CD14-positive monocyte (primary cell): ENCODE measurements at regions not wholly inside any gene's neighbourhood (a gene's known extent, or its start where the extent isn't known, plus 50 kb on each side); places are given as distances from the start of the nearest gene placed in this dataset.
"Not testable (repeated sequence)": the region's sequence is repeated elsewhere in the genome, so short reads cannot be mapped to it uniquely, and the experiment has no call there.

Experiments used
- DNase-seq, 3 donors: peaks; one replicate each; pipeline ENCODE4 v3.0.0-alpha.2; 2011 to 2022
- H2AFZ ChIP-seq: 2 replicates; pipeline ENCODE4 v1.6.0; 2012; ENCODE audit warnings: mild to moderate bottlenecking, low read depth, low read length, inconsistent platforms; ENCODE audit not compliant: insufficient read depth, poor library complexity, severe bottlenecking
- H3K27ac ChIP-seq, 2 donors: 1 replicate in 1 of 2; 2 replicates in 1 of 2; pipeline ENCODE4 v1.5.1; 2012 to 2013; ENCODE audit warnings: low read length in 2 of 2, control low read depth in 1 of 2, inconsistent platforms in 1 of 2, low read depth in 1 of 2, mild to moderate bottlenecking in 1 of 2
- H3K27me3 ChIP-seq, 2 donors: one replicate each; pipeline versions ENCODE4 v1.6.0 to v1.6.1; 2011 to 2013; ENCODE audit warnings: low read length in 2 of 2; ENCODE audit not compliant: control insufficient read depth in 2 of 2, insufficient read depth in 2 of 2
- H3K36me3 ChIP-seq, 2 donors: replicated peaks in 1 of 2; 1 replicate in 1 of 2; 2 replicates in 1 of 2; pipeline versions ENCODE4 v1.5.1 to v1.6.1; 2012 to 2013; ENCODE audit warnings: low read length in 2 of 2, control low read depth in 1 of 2, inconsistent platforms in 1 of 2, mild to moderate bottlenecking in 1 of 2; ENCODE audit not compliant: insufficient read depth in 2 of 2, control insufficient read depth in 1 of 2
- H3K4me1 ChIP-seq, 2 donors: 1 replicate in 1 of 2; 2 replicates in 1 of 2; pipeline versions ENCODE4 v1.5.1 to v1.6.1; 2012 to 2013; ENCODE audit warnings: low read length in 2 of 2, control low read depth in 1 of 2, inconsistent platforms in 1 of 2, mild to moderate bottlenecking in 1 of 2, moderate library complexity in 1 of 2; ENCODE audit not compliant: insufficient read depth in 2 of 2, control insufficient read depth in 1 of 2
- H3K4me2 ChIP-seq: replicated peaks from 2 replicates; pipeline ENCODE3; 2012; ENCODE audit warnings: low read length, moderate library complexity, mild to moderate bottlenecking; ENCODE audit not compliant: poor library complexity, severe bottlenecking; ENCODE audit errors: extremely low read depth
- H3K4me3 ChIP-seq, 3 experiments: fragments of 200-600 bp in 1 of 3; sonication (generic) in 1 of 3; replicated peaks in 1 of 3; 1 replicate in 2 of 3; 2 replicates in 1 of 3; pipeline ENCODE4 v1.5.1; 2011 to 2013; ENCODE audit warnings: low read length in 3 of 3, mild to moderate bottlenecking in 3 of 3, control low read depth in 2 of 3, low read depth in 2 of 3, inconsistent platforms in 1 of 3, moderate library complexity in 1 of 3
- H3K79me2 ChIP-seq: 2 replicates; pipeline ENCODE4 v1.6.0; 2012; ENCODE audit warnings: mild to moderate bottlenecking, control low read depth, inconsistent platforms, low read length, moderate library complexity; ENCODE audit not compliant: insufficient read depth
- H3K9ac ChIP-seq: 2 replicates; pipeline ENCODE4 v1.6.0; 2017; ENCODE audit warnings: low read length, mild to moderate bottlenecking; ENCODE audit not compliant: insufficient read depth, poor library complexity, severe bottlenecking
- H3K9me3 ChIP-seq, 2 donors: replicated peaks in 1 of 2; 1 replicate in 1 of 2; 2 replicates in 1 of 2; pipeline versions ENCODE4 v1.5.1 to v1.6.1; 2012 to 2013; ENCODE audit warnings: low read length in 2 of 2, control low read depth in 1 of 2; ENCODE audit not compliant: control insufficient read depth in 1 of 2, insufficient read depth in 1 of 2
- H4K20me1 ChIP-seq: 2 replicates; pipeline ENCODE4 v1.6.0; 2012; ENCODE audit warnings: mild to moderate bottlenecking, low read length, control low read depth, moderate library complexity; ENCODE audit not compliant: insufficient read depth
- H3K27ac Mint-ChIP-seq, 7 donors: one replicate each; pipeline ENCODE4 v1.8.0; 2020; ENCODE audit warnings: mild to moderate bottlenecking in 7 of 7, mixed read lengths in 7 of 7, moderate library complexity in 6 of 7, inconsistent platforms in 2 of 7
- H3K27me3 Mint-ChIP-seq, 3 donors: one replicate each; pipeline ENCODE4 v1.8.0; 2021 to 2022; ENCODE audit warnings: low read depth in 3 of 3, mild to moderate bottlenecking in 3 of 3, mixed read lengths in 3 of 3, moderate library complexity in 3 of 3, inconsistent platforms in 1 of 3
- H3K36me3 Mint-ChIP-seq, 2 donors: one replicate each; pipeline ENCODE4 v1.8.0; 2020; ENCODE audit warnings: mixed read lengths in 2 of 2, inconsistent platforms in 1 of 2, mild to moderate bottlenecking in 1 of 2
- H3K4me1 Mint-ChIP-seq: one replicate; pipeline ENCODE4 v1.8.0; 2020; ENCODE audit warnings: mild to moderate bottlenecking, mixed read lengths
- H3K4me3 Mint-ChIP-seq, 2 donors: one replicate each; pipeline ENCODE4 v1.8.0; 2020; ENCODE audit warnings: mild to moderate bottlenecking in 2 of 2, mixed read lengths in 2 of 2, moderate library complexity in 1 of 2
- H3K9me3 Mint-ChIP-seq, 7 donors: one replicate each; pipeline ENCODE4 v1.8.0; 2020 to 2022; ENCODE audit warnings: mixed read lengths in 7 of 7, mild to moderate bottlenecking in 6 of 7, moderate library complexity in 6 of 7, inconsistent platforms in 2 of 7
- CTCF ChIP-seq: fragments of 200-600 bp; IDR thresholded peaks from one replicate; pipeline ENCODE4 v1.8.0; 2022; ENCODE audit warnings: antibody characterized with exemption, mild to moderate bottlenecking
- WGBS: methylation state at CpG from one replicate; pipeline ENCODE4 v1.1.5; 2013; ENCODE audit warnings: missing lambda C conversion rate; ENCODE audit not compliant: insufficient coverage; 5-methylcytosine and 5-hydroxymethylcytosine counted together
- intact Hi-C, 2 donors: fragments of 100-400 bp; cut with micrococcal nuclease; formaldehyde crosslinking; loops; one replicate each; pipeline versions ENCODE4 v1.15.0 to v1.15.1; 2023

GRCh38 chr1:245062741-245063305 is 92.0 kb upstream of the KIF26B start:
- H3K36me3 ChIP-seq: peaks cover 6 to 18% of the 10 kb centered on the region in 2 donors
- 83% methylated on average over 1 of the region's 5 CpGs for WGBS
- Mint-ChIP-seq H3K4me3 (no peak overlapping the region), H3K9me3 (peaks cover 0 to 2% (median 0%) of the 10 kb centered on the region in 7 donors), H3K27ac (peak overlapping the region in 3 of 7 donors; percentile 3 to 66 (median 28)), H3K27me3 (peaks cover 0 to 2% (median 1%) of the 10 kb centered on the region in 3 donors), H3K36me3 (peaks cover 36 to 60% of the 10 kb centered on the region in 2 donors), H3K4me1 (peaks cover 4% of the 10 kb centered on the region)
- no peak for TF ChIP-seq CTCF
- H3K4me2 ChIP-seq: no peak overlapping the region
- no peak overlapping the region for H3K9ac ChIP-seq
- H3K79me2 ChIP-seq: no peaks in the 10 kb centered on the region
- no peaks in the 10 kb centered on the region for H3K27me3 ChIP-seq
- intact Hi-C loops: no loop called here
- H3K4me1 ChIP-seq: peaks cover under 1 to 2% of the 10 kb centered on the region in 2 donors
- H4K20me1 ChIP-seq: no peaks in the 10 kb centered on the region
- H2AFZ ChIP-seq: no peak overlapping the region
- H3K4me3 ChIP-seq: no peak overlapping the region
- no peaks in the 10 kb centered on the region for H3K9me3 ChIP-seq
- no peak overlapping the region for H3K27ac ChIP-seq
- no peak for DNase-seq

DNA sequence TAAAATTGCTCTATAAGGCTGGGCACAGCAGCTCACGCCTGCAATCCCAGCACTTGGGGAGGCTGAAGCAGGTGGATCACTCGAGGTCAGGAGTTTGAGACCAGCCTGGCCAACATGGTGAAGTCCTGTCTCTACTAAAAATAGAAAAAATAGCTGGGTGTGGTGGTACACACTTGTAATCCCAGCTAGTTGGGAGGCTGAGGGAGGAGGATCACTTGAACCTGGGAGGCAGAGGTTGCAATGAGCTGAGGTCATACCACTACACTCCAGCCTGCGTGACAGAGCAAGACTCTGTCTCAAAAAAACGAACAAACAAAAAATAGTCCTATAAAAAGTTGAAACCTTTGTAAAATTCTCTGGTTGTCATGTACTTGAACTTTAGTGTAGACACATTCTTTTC is 93.0 kb upstream of the KIF26B start:
- DNase-seq, H3K9ac ChIP-seq, H3K9me3 Mint-ChIP-seq, H3K79me2 ChIP-seq, H3K27ac ChIP-seq, H4K20me1 ChIP-seq, H3K9me3 ChIP-seq, H3K4me2 ChIP-seq, H3K27me3 ChIP-seq, H2AFZ ChIP-seq, H3K4me3 Mint-ChIP-seq, intact Hi-C loops, H3K4me3 ChIP-seq, H3K27ac Mint-ChIP-seq, H3K27me3 Mint-ChIP-seq: not testable (repeated sequence)
- peaks cover 32 to 56% of the 10 kb centered on the region in 2 donors for H3K36me3 Mint-ChIP-seq
- Histone ChIP-seq H3K4me1 (peaks cover 11 to 13% of the 10 kb centered on the region in 2 donors), H3K36me3 (peaks cover 6 to 11% of the 10 kb centered on the region in 2 donors)
- 89% methylated on average over 3 of the region's 4 CpGs for WGBS
- H3K4me1 Mint-ChIP-seq: peaks cover 10% of the 10 kb centered on the region
